Osteoblast (primary cell): ENCODE measurements at regions not wholly inside any gene's neighbourhood (a gene's known extent, or its start where the extent isn't known, plus 50 kb on each side); places are given as distances from the start of the nearest gene placed in this dataset.

ENCODE experiments used
- DNase-seq: peaks from one replicate; pipeline ENCODE4 v3.0.0; 2011; ENCODE audit warnings: low spot score, mixed read lengths; ENCODE audit not compliant: insufficient read length; ENCODE audit errors: missing footprints
- H2AFZ ChIP-seq: 2 replicates; pipeline ENCODE4 v1.6.0; 2011; ENCODE audit warnings: mild to moderate bottlenecking, low read length
- H3K27ac ChIP-seq: 2 replicates; pipeline ENCODE4 v1.5.1; 2011; ENCODE audit warnings: mild to moderate bottlenecking, low read depth, low read length, moderate library complexity
- H3K27me3 ChIP-seq: 2 replicates; pipeline ENCODE4 v1.6.0; 2012; ENCODE audit warnings: mild to moderate bottlenecking, control low read depth, inconsistent platforms, low read length, moderate library complexity; ENCODE audit not compliant: insufficient read depth
- H3K36me3 ChIP-seq: 2 replicates; pipeline ENCODE4 v1.5.1; 2011; ENCODE audit warnings: mild to moderate bottlenecking, low read length, control low read depth, moderate library complexity; ENCODE audit not compliant: insufficient read depth
- H3K4me1 ChIP-seq: 2 replicates; pipeline ENCODE4 v1.5.1; 2011; ENCODE audit warnings: mild to moderate bottlenecking, low read length, control low read depth, moderate library complexity; ENCODE audit not compliant: insufficient read depth
- H3K4me2 ChIP-seq: 2 replicates; pipeline ENCODE4 v1.6.0; 2011; ENCODE audit warnings: mild to moderate bottlenecking, low read length; ENCODE audit not compliant: insufficient read depth
- H3K4me3 ChIP-seq: fragments of 200-600 bp; sonication (generic); 3 replicates; pipeline ENCODE4 v1.5.1; 2012; ENCODE audit warnings: mild to moderate bottlenecking, low read length, inconsistent platforms; ENCODE audit not compliant: insufficient read depth
- H3K79me2 ChIP-seq: 2 replicates; pipeline ENCODE4 v1.6.0; 2012; ENCODE audit warnings: mild to moderate bottlenecking, low read length, control low read depth, inconsistent platforms; ENCODE audit not compliant: insufficient read depth
- H3K9me3 ChIP-seq: 2 replicates; pipeline ENCODE4 v1.5.1; 2011; ENCODE audit warnings: low read depth, low read length, control low read depth
- H4K20me1 ChIP-seq: 2 replicates; pipeline ENCODE4 v1.6.0; 2012; ENCODE audit warnings: mild to moderate bottlenecking, low read length, control low read depth; ENCODE audit not compliant: insufficient read depth
- CTCF ChIP-seq: IDR thresholded peaks from 2 replicates; pipeline ENCODE4 v1.5.1; 2011; ENCODE audit warnings: mild to moderate bottlenecking, low read depth, low read length, moderate library complexity; ENCODE audit errors: extremely low read depth

DNA sequence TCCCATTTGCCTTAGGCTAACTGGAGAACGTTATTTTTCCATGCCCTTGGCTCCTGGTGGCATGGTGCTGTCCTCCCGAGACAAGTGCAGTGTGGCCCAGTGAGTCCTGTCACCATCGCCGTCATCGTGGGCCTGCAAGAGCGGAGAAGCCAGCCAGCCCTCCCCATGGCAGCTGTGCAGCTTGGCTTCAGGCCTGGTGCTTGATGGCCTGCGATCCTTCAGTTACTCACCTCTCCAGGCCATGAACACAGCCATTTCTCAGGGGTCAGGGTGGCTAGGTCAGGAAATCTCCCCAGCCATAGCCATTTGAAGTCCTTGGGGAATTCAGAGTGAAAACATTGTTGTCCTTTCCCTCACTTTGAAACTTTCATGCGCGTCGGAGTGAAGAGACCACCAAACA is 189.0 kb upstream of the RGMA start:
- Histone ChIP-seq H3K27ac (no peak overlapping the region), H3K9me3 (peaks cover 3% of the 10 kb centered on the region), H3K4me3 (no peak overlapping the region), H3K79me2 (no peaks in the 10 kb centered on the region), H3K27me3 (no peaks in the 10 kb centered on the region), H4K20me1 (no peaks in the 10 kb centered on the region), H3K36me3 (no peaks in the 10 kb centered on the region), H3K4me2 (no peak overlapping the region), H2AFZ (no peak overlapping the region), H3K4me1 (no peaks in the 10 kb centered on the region)
- no peak for DNase-seq
- TF ChIP-seq CTCF = no peak

- TF ChIP-seq CTCF = no peak
- Histone ChIP-seq H3K27ac (no peak overlapping the region), H3K4me1 (no peaks in the 10 kb centered on the region), H3K9me3 (peaks cover 7% of the 10 kb centered on the region), H3K79me2 (no peaks in the 10 kb centered on the region), H3K4me3 (no peak overlapping the region), H2AFZ (no peak overlapping the region), H3K27me3 (no peaks in the 10 kb centered on the region), H3K36me3 (no peaks in the 10 kb centered on the region), H4K20me1 (no peaks in the 10 kb centered on the region), H3K4me2 (no peak overlapping the region)
- no peak for DNase-seq
These were observed 185.2 kb upstream of the RGMA start for GRCh38 chr15:93274257-93274656.

- no peak overlapping the region for H2AFZ ChIP-seq
- no peak overlapping the region for H3K27ac ChIP-seq
- no peak for DNase-seq
- no peaks in the 10 kb centered on the region for H3K36me3 ChIP-seq
- no peak overlapping the region for H3K4me2 ChIP-seq
- TF ChIP-seq CTCF = no peak
- H3K4me1 ChIP-seq = no peaks in the 10 kb centered on the region
- no peaks in the 10 kb centered on the region for H3K79me2 ChIP-seq
- no peak overlapping the region for H3K4me3 ChIP-seq
- peaks cover 13% of the 10 kb centered on the region for H3K9me3 ChIP-seq
- H4K20me1 ChIP-seq = no peaks in the 10 kb centered on the region
- H3K27me3 ChIP-seq = no peaks in the 10 kb centered on the region
These were observed 182.9 kb upstream of the RGMA start for GRCh38 chr15:93271871-93272270.

DNA sequence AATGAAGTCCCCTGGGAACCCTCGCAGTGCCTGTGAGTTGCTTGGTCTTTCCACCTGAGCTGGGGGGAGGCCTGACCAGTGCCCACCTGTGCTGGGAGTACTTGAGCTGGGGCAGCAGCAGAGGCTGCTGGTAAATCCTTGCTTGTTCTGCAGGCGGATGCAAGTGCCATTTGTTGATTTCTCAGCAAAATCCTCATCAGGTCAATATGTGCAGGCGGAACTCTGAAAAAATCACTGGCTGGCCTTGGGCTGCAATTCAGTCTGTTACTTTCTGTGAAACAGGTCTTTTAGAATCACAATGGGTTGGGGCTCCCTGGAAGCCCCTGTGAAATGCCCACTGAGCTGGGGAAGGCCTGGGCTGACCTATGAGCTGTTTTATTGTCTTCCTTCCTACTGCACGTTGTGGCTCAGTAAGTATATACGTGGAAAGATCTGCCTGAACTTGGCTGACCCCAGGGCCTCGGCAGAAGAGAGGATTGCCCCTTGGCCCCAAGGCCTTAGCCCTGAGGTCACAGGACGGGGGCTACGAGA is 182.0 kb upstream of the RGMA start:
- H3K27me3 ChIP-seq = no peaks in the 10 kb centered on the region
- H3K79me2 ChIP-seq = no peaks in the 10 kb centered on the region
- H3K27ac ChIP-seq = no peak overlapping the region
- TF ChIP-seq CTCF = no peak
- no peaks in the 10 kb centered on the region for H3K36me3 ChIP-seq
- peaks cover 13% of the 10 kb centered on the region for H3K9me3 ChIP-seq
- H2AFZ ChIP-seq = no peak overlapping the region
- DNase-seq = no peak
- no peak overlapping the region for H3K4me2 ChIP-seq
- H3K4me3 ChIP-seq = no peak overlapping the region
- no peaks in the 10 kb centered on the region for H4K20me1 ChIP-seq
- H3K4me1 ChIP-seq = no peaks in the 10 kb centered on the region
